ENCODE measurements at regions not wholly inside any gene's neighbourhood (a gene's known extent, or its start where the extent isn't known, plus 50 kb on each side); places are given as distances from the start of the nearest gene placed in this dataset.
"Not testable (repeated sequence)": the region's sequence is repeated elsewhere in the genome, so short reads cannot be mapped to it uniquely, and the experiment has no call there.

DNA sequence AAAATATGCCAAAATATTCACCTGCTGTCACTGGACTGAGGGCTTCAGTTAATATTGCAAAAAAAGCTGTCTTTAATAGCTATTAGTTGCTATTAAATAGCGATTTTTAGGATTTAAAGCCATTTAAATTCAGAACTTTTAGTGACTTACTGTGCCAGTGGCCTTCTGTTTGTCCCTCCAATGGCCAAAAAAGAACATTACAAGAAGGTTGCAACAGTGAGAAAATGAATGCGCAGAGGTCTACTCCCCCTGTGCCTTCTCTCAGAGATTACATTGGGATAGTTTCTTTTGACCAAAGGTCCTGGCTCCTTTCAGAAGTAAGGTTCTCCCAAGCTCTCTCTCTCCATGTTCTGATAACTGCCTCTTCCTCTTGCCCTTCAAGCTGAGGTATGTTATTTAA lies 930.3 kb upstream of the ARRDC3 start:
- DNase-seq (ENCODE audit: low read depth): no peak
- no peak overlapping the region for H3K4me3 ChIP-seq (ENCODE audit: low read depth, low read length)
- TF ChIP-seq, protein P1, sequence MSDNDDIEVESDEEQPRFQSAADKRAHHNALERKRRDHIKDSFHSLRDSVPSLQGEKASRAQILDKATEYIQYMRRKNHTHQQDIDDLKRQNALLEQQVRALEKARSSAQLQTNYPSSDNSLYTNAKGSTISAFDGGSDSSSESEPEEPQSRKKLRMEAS (IDR thresholded peaks at IDR 0.05; ENCODE audit: low read depth, low read length): no peak
- TF ChIP-seq POLR2A (IDR thresholded peaks at IDR 0.05; ENCODE audit: extremely low read depth, insufficient read length) (no peak), MYC (IDR thresholded peaks at IDR 0.05; ENCODE audit: low read depth, low read length) (no peak), CTCF (IDR thresholded peaks at IDR 0.05; ENCODE audit: low read depth, low read length) (no peak)

DNA sequence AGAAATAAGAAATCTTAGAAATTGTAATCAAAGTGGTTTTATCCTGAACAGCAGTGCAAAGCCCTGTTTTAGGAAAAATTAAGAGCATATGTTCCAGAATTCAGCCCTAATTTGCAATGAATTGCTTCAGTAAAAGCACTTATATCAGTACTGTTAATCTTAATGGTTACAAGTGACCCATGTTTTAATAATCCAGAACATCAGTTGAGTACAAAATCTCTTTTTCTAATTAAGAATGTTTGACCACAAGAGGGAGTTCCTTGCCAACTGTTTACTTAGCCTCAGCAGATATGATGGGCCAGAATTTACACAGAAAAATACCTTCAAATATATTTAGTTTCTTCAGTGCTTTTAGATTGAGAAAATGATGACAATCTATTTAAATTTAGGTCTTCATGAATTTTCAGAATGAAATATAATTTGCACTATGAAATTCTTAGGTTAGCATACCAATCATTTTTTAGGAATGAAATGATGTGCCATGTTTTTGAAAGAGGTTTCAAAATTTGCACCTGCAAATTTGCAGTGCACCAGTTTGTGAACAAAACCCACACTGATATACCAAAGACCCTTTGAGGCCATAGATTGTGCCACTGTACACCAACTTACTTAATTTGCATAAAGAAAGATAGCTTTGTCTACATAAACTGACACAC lies 926.3 kb upstream of the ARRDC3 start:
- no peak overlapping the region for H3K4me3 ChIP-seq (ENCODE audit: low read depth, low read length)
- DNase-seq (ENCODE audit: low read depth): peak; percentile 23
- TF ChIP-seq CTCF (IDR thresholded peaks at IDR 0.05; ENCODE audit: low read depth, low read length) (peak; percentile 17), MYC (IDR thresholded peaks at IDR 0.05; ENCODE audit: low read depth, low read length) (no peak)
- TF ChIP-seq, protein P1 (IDR thresholded peaks at IDR 0.05; ENCODE audit: low read depth, low read length): no peak

DNA sequence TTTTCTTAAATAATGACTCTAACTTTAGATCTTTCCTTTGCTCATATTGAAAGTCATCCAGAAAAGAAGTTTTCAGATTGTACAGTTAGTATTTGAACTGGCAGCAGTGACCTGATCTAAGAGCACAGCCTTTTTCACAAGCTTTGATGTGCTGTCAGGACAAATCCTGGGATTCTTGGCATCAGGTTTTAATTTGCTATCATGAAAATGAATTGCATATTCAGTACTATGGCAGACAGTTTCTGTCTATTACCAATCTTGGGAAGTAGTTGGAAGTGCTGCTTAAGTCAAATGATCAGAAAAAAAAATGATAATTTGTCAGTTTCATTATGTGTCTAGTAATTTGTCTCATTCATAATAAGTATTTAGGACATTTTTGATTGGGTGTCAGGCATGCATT lies 925.6 kb upstream of the ARRDC3 start:
- DNase-seq (ENCODE audit: low read depth): no peak
- no peak overlapping the region for H3K4me3 ChIP-seq (ENCODE audit: low read depth, low read length)

DNA sequence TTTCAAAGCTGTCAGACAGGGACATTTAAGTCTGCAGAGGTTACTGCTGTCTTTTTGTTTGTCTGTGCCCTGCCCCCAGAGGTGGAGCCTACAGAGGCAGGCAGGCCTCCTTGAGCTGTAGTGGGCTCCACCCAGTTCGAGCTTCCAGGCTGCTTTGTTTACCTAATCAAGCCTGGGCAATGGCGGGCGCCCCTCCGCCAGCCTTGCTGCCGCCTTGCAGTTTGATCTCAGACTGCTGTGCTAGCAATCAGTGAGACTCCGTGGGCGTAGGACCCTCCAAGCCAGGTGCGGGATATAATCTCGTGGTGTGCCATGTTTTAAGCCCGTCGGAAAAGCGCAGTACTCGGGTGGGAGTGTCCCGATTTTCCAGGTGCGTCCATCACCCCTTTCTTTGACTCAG lies 919.2 kb upstream of the ARRDC3 start:
- not testable (repeated sequence) for H3K4me3 ChIP-seq (ENCODE audit: low read depth, low read length); DNase-seq (ENCODE audit: low read depth)

More for the DNA sequence above, 925.6 kb upstream of the ARRDC3 start:
- TF ChIP-seq CTCF (IDR thresholded peaks at IDR 0.05; ENCODE audit: low read depth, low read length): no peak
- TF ChIP-seq MYC (IDR thresholded peaks at IDR 0.05; ENCODE audit: low read depth, low read length): no peak
- TF ChIP-seq, protein P1 (IDR thresholded peaks at IDR 0.05; ENCODE audit: low read depth, low read length): no peak
- TF ChIP-seq POLR2A (IDR thresholded peaks at IDR 0.05; ENCODE audit: extremely low read depth, insufficient read length): no peak

- H3K4me3 ChIP-seq (ENCODE audit: low read depth, low read length): no peak overlapping the region
- DNase-seq (ENCODE audit: low read depth): no peak
- no peak for TF ChIP-seq POLR2A (IDR thresholded peaks at IDR 0.05; ENCODE audit: extremely low read depth, insufficient read length)
Measured at GRCh38 chr5:92283521-92283920, 900.4 kb upstream of the ARRDC3 start.

DNA sequence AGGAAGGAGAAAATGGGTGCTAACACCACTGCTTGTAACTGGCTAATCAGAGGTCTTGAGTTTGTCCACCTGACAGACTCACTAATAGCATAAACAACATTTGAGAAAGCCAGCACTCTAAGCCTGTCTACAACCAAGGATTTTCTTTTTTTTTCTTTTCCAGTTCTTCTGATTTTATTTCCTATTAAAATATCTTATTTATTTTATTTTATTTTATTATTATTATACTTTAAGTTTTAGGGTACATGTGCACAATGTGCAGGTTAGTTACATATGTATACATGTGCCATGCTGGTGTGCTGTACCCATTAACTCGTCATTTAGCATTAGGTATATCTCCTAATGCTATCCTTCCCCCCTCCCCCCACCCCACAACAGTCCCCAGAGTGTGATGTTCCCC lies 888.6 kb upstream of the ARRDC3 start:
- not testable (repeated sequence) for H3K4me3 ChIP-seq (ENCODE audit: low read depth, low read length); DNase-seq (ENCODE audit: low read depth)

- no peak for TF ChIP-seq CTCF (IDR thresholded peaks at IDR 0.05; ENCODE audit: low read depth, low read length)
- no peak for TF ChIP-seq POLR2A (IDR thresholded peaks at IDR 0.05; ENCODE audit: extremely low read depth, insufficient read length)
- TF ChIP-seq, protein P1 (IDR thresholded peaks at IDR 0.05; ENCODE audit: low read depth, low read length): no peak
- TF ChIP-seq MYC (IDR thresholded peaks at IDR 0.05; ENCODE audit: low read depth, low read length): no peak
- no peak overlapping the region for H3K4me3 ChIP-seq (ENCODE audit: low read depth, low read length)
- DNase-seq (ENCODE audit: low read depth): no peak
Measured at GRCh38 chr5:92268343-92268742, 885.2 kb upstream of the ARRDC3 start.

Data from NB4 (cell line).